GM12873 (cell line): ENCODE measurements at regions not wholly inside any gene's neighbourhood (a gene's known extent, or its start where the extent isn't known, plus 50 kb on each side); places are given as distances from the start of the nearest gene placed in this dataset.

Source experiments
- CTCF ChIP-seq: IDR thresholded peaks from 2 replicates; pipeline ENCODE4 v1.5.1; 2012; ENCODE audit warnings: low read depth, mild to moderate bottlenecking, moderate library complexity, low read length, control low read depth; ENCODE audit not compliant: insufficient read depth; ENCODE audit errors: missing control alignments

- TF ChIP-seq CTCF = no peak
These were observed 1570.3 kb upstream of the PRR20A start for GRCh38 chr13:55570371-55570770.

- TF ChIP-seq CTCF = no peak
These were observed 1569.4 kb upstream of the PRR20A start for GRCh38 chr13:55571237-55571867.

- no peak for TF ChIP-seq CTCF
These were observed 1568.3 kb upstream of the PRR20A start for GRCh38 chr13:55572408-55572807.

- no peak for TF ChIP-seq CTCF
These were observed 1567.9 kb upstream of the PRR20A start for GRCh38 chr13:55572862-55573261.

GRCh38 chr13:55573565-55573964, 1567.2 kb upstream of the PRR20A start:
- no peak for TF ChIP-seq CTCF

- TF ChIP-seq CTCF = no peak
These were observed 1564.3 kb upstream of the PRR20A start for GRCh38 chr13:55576389-55576788.

- TF ChIP-seq CTCF = no peak
These were observed 1563.5 kb upstream of the PRR20A start for GRCh38 chr13:55577082-55577846.
